Memory B cell (primary cell): ENCODE measurements at regions not wholly inside any gene's neighbourhood (a gene's known extent, or its start where the extent isn't known, plus 50 kb on each side); places are given as distances from the start of the nearest gene placed in this dataset.

Experiments used
- ATAC-seq: fragments of 150-1000 bp; cut with Tn5 transposase; 2 replicates; pipeline ENCODE4 v1.10.0; 2021; ENCODE audit warnings: low read depth, mild to moderate bottlenecking, moderate library complexity
- DNase-seq, 2 donors: peaks; one replicate each; pipeline ENCODE4 v3.0.0; 2022; ENCODE audit warnings: low spot score in 2 of 2
- H3K27ac Mint-ChIP-seq: one replicate; pipeline ENCODE4 v1.8.0; 2022; ENCODE audit warnings: mild to moderate bottlenecking, moderate library complexity, mixed read lengths
- H3K27me3 Mint-ChIP-seq: one replicate; pipeline ENCODE4 v1.8.0; 2022; ENCODE audit warnings: mixed read lengths
- H3K36me3 Mint-ChIP-seq: one replicate; pipeline ENCODE4 v1.8.0; 2022; ENCODE audit warnings: mild to moderate bottlenecking, mixed read lengths
- H3K4me1 Mint-ChIP-seq: one replicate; pipeline ENCODE4 v1.8.0; 2022; ENCODE audit warnings: mixed read lengths
- H3K4me3 Mint-ChIP-seq: one replicate; pipeline ENCODE4 v1.8.0; 2022; ENCODE audit warnings: mild to moderate bottlenecking, moderate library complexity, mixed read lengths
- H3K9me3 Mint-ChIP-seq: one replicate; pipeline ENCODE4 v1.8.0; 2022; ENCODE audit warnings: mixed read lengths

DNA sequence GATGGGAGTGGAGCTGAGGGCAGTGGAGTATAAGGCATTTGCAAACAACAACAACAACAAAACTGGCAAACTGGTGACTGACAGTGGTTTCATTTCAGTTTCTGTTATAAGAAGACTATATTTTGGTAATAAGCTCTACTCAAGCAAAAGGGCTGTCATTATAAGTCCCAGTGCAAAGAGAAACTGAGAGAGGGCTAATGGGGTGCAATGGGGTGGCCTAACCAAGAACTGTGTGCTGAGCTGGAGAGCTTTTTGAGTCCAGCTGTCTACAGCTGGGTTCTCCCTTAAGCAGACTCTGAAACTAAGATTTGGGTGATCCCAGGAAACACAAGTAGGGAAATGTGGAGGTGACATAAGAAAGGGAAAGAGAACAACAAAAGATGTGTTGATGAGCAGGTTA lies 439.3 kb downstream of the ADRA2A start:
- Mint-ChIP-seq H3K27me3 (peaks cover 2% of the 10 kb centered on the region), H3K9me3 (no peaks in the 10 kb centered on the region), H3K4me3 (no peak overlapping the region), H3K36me3 (no peaks in the 10 kb centered on the region), H3K27ac (no peak overlapping the region), H3K4me1 (no peaks in the 10 kb centered on the region)
- no peak for DNase-seq
- ATAC-seq = no peak

DNA sequence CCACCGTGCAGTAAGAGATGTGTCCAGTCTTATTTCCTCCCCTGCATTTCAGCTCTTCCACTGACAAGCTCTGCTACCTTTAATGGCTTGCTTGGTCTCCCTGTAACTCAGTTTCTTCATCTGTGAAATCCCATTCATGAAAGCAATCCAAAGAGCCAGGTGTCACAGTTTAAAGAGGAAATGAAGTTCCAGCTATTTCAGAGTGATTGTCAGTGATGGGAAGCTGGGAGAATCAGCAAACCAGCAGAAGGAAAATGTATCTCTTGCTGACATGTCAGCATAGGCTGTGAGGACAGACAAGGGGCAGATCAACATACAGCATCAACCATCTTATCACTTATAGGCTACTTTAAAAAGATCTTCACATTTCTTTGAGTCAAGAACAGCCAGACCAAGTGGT lies 445.3 kb downstream of the ADRA2A start:
- DNase-seq (no peak), ATAC-seq (no peak)
- Mint-ChIP-seq H3K27ac (no peak overlapping the region), H3K27me3 (peaks cover 7% of the 10 kb centered on the region), H3K4me1 (no peaks in the 10 kb centered on the region), H3K9me3 (no peaks in the 10 kb centered on the region), H3K36me3 (no peaks in the 10 kb centered on the region), H3K4me3 (no peak overlapping the region)

GRCh38 chr10:111522551-111522950 lies 445.7 kb downstream of the ADRA2A start:
- no peaks in the 10 kb centered on the region for H3K4me1 Mint-ChIP-seq
- ATAC-seq (no peak), DNase-seq (no peak)
- no peak overlapping the region for H3K4me3 Mint-ChIP-seq
- H3K27ac Mint-ChIP-seq = no peak overlapping the region
- no peaks in the 10 kb centered on the region for H3K9me3 Mint-ChIP-seq
- no peaks in the 10 kb centered on the region for H3K36me3 Mint-ChIP-seq
- H3K27me3 Mint-ChIP-seq = peaks cover 8% of the 10 kb centered on the region

DNA sequence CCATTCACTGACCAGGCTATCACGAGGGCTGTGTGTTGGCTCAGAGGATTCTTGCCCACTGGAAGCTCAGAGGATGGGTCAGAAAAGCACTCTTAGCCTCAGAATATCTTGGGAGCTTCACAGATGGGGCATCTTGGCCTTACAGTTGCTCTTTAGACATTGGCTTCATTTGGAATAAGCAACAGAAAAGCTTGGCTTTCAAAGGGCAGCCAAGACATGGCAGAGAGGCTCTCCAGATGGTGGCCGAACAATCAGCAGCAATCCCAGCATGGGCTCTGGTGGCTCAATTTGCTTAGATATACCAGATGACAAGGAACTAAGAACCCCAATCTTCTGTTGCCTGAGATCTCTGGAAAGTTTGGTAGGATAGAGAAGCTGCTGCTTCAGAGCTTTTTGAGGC lies 446.2 kb downstream of the ADRA2A start:
- H3K4me1 Mint-ChIP-seq = no peaks in the 10 kb centered on the region
- no peak overlapping the region for H3K4me3 Mint-ChIP-seq
- DNase-seq = no peak
- ATAC-seq = no peak
- H3K27ac Mint-ChIP-seq = no peak overlapping the region
- no peaks in the 10 kb centered on the region for H3K36me3 Mint-ChIP-seq
- peaks cover 8% of the 10 kb centered on the region for H3K27me3 Mint-ChIP-seq
- H3K9me3 Mint-ChIP-seq = no peaks in the 10 kb centered on the region

DNA sequence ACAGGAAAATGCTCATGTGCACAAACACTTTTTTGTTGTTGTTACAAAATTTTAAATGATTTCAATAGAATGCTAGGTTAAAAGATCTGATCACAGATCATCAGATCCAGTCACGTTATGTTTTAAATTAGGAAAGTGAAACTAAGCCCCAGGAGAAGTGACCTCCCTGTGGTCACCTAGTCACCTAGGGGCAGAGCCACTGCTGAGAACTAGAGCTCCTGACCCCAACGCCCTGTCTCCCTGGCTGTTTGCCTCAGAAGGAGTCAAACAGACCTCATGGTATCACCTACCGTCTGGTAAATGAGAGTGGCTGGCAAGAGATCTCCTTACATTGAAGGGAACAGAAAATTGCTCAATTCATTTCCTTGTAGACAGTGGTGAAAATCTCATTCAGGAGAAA lies 447.3 kb downstream of the ADRA2A start:
- Mint-ChIP-seq H3K9me3 (no peaks in the 10 kb centered on the region), H3K27ac (no peak overlapping the region), H3K4me1 (no peaks in the 10 kb centered on the region), H3K4me3 (no peak overlapping the region), H3K27me3 (peaks cover 8% of the 10 kb centered on the region), H3K36me3 (no peaks in the 10 kb centered on the region)
- DNase-seq = no peak
- ATAC-seq = no peak

DNA sequence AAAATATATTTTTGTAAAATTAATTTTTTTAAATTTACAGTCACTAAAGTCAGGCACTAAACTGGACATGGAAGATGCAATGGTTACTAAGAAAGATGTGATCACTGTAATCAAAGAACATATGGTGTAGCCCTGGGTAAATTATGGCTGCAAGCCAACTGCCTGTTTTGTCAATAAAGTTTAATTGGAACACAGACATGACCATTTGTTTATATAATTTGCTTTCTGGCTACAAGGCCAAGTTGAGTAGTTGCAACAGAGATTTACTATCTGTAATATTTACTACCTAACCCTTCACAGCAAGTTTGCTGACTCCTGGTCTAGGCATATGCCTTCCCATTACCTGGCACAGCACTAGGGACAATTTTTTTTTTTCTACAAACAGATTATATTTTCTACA lies 448.9 kb downstream of the ADRA2A start:
- Mint-ChIP-seq H3K9me3 (no peaks in the 10 kb centered on the region), H3K27ac (no peak overlapping the region), H3K27me3 (peaks cover 6% of the 10 kb centered on the region), H3K4me3 (no peak overlapping the region), H3K4me1 (no peaks in the 10 kb centered on the region), H3K36me3 (no peaks in the 10 kb centered on the region)
- DNase-seq (no peak), ATAC-seq (no peak)

- Mint-ChIP-seq H3K4me1 (peaks cover 3% of the 10 kb centered on the region), H3K9me3 (no peaks in the 10 kb centered on the region), H3K36me3 (no peaks in the 10 kb centered on the region), H3K27ac (no peak overlapping the region), H3K27me3 (peaks cover 10% of the 10 kb centered on the region), H3K4me3 (no peak overlapping the region)
- DNase-seq (no peak), ATAC-seq (no peak)
Observed at GRCh38 chr10:111531690-111532089, 454.9 kb downstream of the ADRA2A start.

- Mint-ChIP-seq H3K9me3 (no peaks in the 10 kb centered on the region), H3K27me3 (peaks cover 6% of the 10 kb centered on the region), H3K4me1 (peaks cover 3% of the 10 kb centered on the region), H3K27ac (no peak overlapping the region), H3K4me3 (no peak overlapping the region), H3K36me3 (no peaks in the 10 kb centered on the region)
- no peak for DNase-seq
- no peak for ATAC-seq
Observed at GRCh38 chr10:111532139-111532538, 455.3 kb downstream of the ADRA2A start.

DNA sequence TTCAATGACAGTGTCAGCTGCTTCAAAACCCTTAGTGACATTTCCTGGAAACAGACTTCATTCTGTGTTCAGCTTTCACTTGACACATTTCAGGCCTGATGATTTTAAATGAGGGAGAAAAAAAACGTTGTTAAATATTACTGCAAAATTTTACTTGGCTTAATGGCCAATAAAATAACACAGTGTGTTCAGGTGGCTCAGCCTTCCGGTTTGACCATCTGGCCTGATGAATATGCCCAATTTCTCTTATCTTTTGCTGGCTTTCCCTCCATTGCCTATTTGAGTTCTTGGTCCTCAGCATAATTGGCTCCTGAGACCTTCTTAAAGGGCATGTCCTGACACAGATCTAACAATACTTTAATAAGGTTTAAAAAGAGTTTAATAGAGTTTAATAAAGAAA lies 462.4 kb downstream of the ADRA2A start:
- ATAC-seq = no peak
- Mint-ChIP-seq H3K27me3 (peaks cover 5% of the 10 kb centered on the region), H3K36me3 (no peaks in the 10 kb centered on the region), H3K27ac (no peak overlapping the region), H3K4me1 (no peaks in the 10 kb centered on the region), H3K9me3 (no peaks in the 10 kb centered on the region), H3K4me3 (no peak overlapping the region)
- no peak for DNase-seq

GRCh38 chr10:111543854-111544253 lies 467.0 kb downstream of the ADRA2A start:
- Mint-ChIP-seq H3K36me3 (no peaks in the 10 kb centered on the region), H3K4me1 (no peaks in the 10 kb centered on the region), H3K9me3 (no peaks in the 10 kb centered on the region), H3K27me3 (no peaks in the 10 kb centered on the region), H3K27ac (no peak overlapping the region), H3K4me3 (no peak overlapping the region)
- DNase-seq = no peak
- no peak for ATAC-seq

- H3K4me3 Mint-ChIP-seq = no peak overlapping the region
- no peak for DNase-seq
- H3K27ac Mint-ChIP-seq = no peak overlapping the region
Observed at GRCh38 chr10:111545861-111546605, 469.2 kb downstream of the ADRA2A start.

GRCh38 chr10:111548084-111548726 lies 471.4 kb downstream of the ADRA2A start:
- ATAC-seq (no peak), DNase-seq (no peak)
- Mint-ChIP-seq H3K27ac (no peak overlapping the region), H3K36me3 (no peaks in the 10 kb centered on the region), H3K4me3 (no peak overlapping the region), H3K4me1 (peaks cover 4% of the 10 kb centered on the region), H3K9me3 (no peaks in the 10 kb centered on the region), H3K27me3 (no peaks in the 10 kb centered on the region)

More at GRCh38 chr10:111545861-111546605, 469.2 kb downstream of the ADRA2A start:
- Mint-ChIP-seq H3K27me3 (no peaks in the 10 kb centered on the region), H3K9me3 (no peaks in the 10 kb centered on the region), H3K36me3 (no peaks in the 10 kb centered on the region), H3K4me1 (no peaks in the 10 kb centered on the region)
- no peak for ATAC-seq

DNA sequence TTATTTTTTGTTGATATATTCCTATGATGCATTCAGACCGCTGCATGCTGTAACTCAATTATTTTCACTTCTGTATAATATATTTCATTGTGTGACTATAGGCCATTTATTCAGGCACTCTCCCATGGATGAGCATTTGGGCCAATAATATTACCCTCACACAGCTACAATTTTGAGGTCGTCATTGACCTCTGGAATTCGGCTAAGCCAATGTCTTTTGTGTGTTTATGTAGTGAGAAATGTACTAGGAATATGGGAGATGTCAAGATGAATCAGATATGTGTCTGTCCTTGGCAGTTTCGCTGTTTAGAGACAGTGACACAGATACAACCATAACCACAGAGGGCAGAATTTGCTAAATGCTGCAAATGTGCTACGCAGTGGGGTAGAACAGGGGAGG lies 474.2 kb downstream of the ADRA2A start:
- no peak overlapping the region for H3K4me3 Mint-ChIP-seq
- no peaks in the 10 kb centered on the region for H3K36me3 Mint-ChIP-seq
- no peak for DNase-seq
- no peak overlapping the region for H3K27ac Mint-ChIP-seq
- H3K4me1 Mint-ChIP-seq = peaks cover 4% of the 10 kb centered on the region
- H3K9me3 Mint-ChIP-seq = no peaks in the 10 kb centered on the region
- H3K27me3 Mint-ChIP-seq = no peaks in the 10 kb centered on the region
- no peak for ATAC-seq

DNA sequence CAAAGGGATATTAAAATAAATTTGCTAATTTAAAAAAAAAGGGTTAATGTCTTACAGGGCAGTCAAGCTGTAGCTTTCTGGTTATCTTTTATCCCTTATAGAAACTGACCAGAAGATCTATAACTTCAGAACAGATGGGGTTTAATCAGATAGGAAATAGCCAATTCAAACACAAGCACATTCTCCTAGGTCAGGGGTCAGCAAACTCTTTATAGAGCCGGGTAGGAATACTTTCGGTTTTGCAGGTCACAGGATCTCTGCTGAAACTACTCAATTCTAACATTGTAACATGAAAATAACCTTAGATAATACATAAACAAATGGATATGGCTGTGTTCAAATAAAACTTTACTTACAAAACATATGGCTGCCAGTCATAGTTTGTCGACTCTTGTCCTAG lies 479.8 kb downstream of the ADRA2A start:
- Mint-ChIP-seq H3K27ac (no peak overlapping the region), H3K9me3 (no peaks in the 10 kb centered on the region), H3K36me3 (no peaks in the 10 kb centered on the region), H3K4me1 (no peaks in the 10 kb centered on the region), H3K4me3 (no peak overlapping the region), H3K27me3 (peaks cover 2% of the 10 kb centered on the region)
- DNase-seq = no peak
- no peak for ATAC-seq

DNA sequence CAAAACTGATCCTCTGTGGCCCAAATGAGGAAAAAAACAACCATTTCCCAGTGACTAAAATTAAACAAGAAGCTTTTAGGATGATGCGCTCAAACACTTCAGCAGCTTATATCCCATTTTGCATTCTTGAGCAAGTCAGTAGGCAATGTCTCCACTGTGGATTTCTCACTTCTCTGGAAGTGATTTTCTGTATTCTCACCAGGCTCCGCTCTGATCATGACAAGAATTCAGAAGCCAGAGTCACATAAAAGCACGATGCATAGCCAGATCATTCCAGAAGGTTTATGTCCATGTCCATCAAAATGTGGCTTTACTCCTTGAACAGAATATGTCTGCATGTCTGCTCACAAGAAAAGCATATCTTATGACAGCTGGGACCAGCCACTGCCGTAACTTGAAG lies 481.4 kb downstream of the ADRA2A start:
- H3K4me1 Mint-ChIP-seq = no peaks in the 10 kb centered on the region
- no peak overlapping the region for H3K4me3 Mint-ChIP-seq
- no peak overlapping the region for H3K27ac Mint-ChIP-seq
- DNase-seq = no peak
- no peaks in the 10 kb centered on the region for H3K9me3 Mint-ChIP-seq
- no peaks in the 10 kb centered on the region for H3K36me3 Mint-ChIP-seq
- peaks cover 6% of the 10 kb centered on the region for H3K27me3 Mint-ChIP-seq
- ATAC-seq = no peak
